ENCODE measurements at regions not wholly inside any gene's neighbourhood (a gene's known extent, or its start where the extent isn't known, plus 50 kb on each side); places are given as distances from the start of the nearest gene placed in this dataset.

- H3K27ac ChIP-seq, result no peak overlapping the region
- TF ChIP-seq, protein P1, sequence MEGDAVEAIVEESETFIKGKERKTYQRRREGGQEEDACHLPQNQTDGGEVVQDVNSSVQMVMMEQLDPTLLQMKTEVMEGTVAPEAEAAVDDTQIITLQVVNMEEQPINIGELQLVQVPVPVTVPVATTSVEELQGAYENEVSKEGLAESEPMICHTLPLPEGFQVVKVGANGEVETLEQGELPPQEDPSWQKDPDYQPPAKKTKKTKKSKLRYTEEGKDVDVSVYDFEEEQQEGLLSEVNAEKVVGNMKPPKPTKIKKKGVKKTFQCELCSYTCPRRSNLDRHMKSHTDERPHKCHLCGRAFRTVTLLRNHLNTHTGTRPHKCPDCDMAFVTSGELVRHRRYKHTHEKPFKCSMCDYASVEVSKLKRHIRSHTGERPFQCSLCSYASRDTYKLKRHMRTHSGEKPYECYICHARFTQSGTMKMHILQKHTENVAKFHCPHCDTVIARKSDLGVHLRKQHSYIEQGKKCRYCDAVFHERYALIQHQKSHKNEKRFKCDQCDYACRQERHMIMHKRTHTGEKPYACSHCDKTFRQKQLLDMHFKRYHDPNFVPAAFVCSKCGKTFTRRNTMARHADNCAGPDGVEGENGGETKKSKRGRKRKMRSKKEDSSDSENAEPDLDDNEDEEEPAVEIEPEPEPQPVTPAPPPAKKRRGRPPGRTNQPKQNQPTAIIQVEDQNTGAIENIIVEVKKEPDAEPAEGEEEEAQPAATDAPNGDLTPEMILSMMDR (IDR thresholded peaks at IDR 0.05), result no peak
- no peak for TF ChIP-seq ZFX (IDR thresholded peaks at IDR 0.05; ENCODE audit: borderline replicate concordance)
These were observed 1042.8 kb downstream of the BRD1 start for GRCh38 chr22:48784701-48785503.

DNA sequence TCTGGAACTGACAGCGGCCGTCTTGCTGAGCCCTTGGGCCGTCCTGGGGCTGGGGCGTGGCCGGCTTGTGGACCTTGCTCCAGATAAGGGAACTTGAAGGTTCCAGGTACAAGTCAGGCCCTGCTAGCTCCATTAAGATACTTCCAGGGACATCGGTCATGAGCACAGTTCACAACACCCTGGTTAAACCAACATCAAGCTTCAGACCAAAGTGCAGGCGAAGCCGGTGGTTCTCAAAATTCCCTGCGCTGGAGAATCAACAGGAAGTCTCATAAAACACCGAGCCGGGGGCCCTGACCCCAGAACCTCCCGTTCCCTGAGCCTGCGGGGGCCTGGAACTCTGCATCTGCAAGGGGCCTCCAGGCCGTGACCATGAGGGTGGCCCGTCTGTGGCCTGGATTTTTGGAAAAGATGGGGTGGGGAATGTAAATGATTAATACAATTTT lies 1043.8 kb downstream of the BRD1 start:
- no peak for TF ChIP-seq ZFX (IDR thresholded peaks at IDR 0.05; ENCODE audit: borderline replicate concordance)
- TF ChIP-seq, protein P1 (IDR thresholded peaks at IDR 0.05), result no peak

DNA sequence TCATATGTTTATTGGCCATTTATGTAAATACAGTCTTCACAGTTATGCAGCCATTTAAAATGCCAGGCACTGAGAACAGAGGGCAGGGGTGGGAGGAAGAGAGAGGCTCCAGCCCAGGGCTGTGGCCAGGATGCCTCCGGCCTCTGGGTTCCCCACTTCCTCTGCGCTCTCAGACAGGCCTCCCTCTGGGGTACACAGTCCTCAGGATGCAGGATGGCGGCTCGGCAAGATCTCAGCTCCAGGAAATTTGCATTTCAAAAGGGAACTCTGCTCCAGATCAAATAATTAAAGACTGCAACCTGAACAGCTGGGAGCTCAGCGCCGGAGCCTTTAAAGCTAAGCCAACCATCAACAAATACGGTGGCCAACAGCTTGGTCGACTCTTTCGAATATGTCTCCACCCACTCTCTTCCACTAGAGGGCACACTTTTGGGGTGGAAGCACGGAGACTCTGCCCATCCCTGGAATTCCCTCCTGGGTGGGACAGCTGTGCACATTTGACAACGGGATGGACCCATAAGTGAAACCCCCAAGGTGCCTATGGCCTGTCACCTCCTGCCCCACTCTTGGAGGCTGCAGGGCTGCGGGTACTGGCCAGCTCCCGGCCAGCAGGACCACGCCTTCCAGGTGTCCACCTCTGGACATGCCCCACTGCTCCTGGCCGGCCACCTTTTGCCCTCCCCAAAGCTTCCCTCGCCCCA lies 1044.7 kb downstream of the BRD1 start:
- no peak for TF ChIP-seq ZFX (IDR thresholded peaks at IDR 0.05; ENCODE audit: borderline replicate concordance)
- TF ChIP-seq, protein P1 (IDR thresholded peaks at IDR 0.05), result peak; percentile 59
- no peak overlapping the region for H3K27ac ChIP-seq

More for the DNA sequence above, 1043.8 kb downstream of the BRD1 start:
- no peak overlapping the region for H3K27ac ChIP-seq

- TF ChIP-seq ZFX (IDR thresholded peaks at IDR 0.05; ENCODE audit: borderline replicate concordance), result no peak
- TF ChIP-seq, protein P1 (IDR thresholded peaks at IDR 0.05), result no peak
- no peak overlapping the region for H3K27ac ChIP-seq
These were observed 1045.3 kb downstream of the BRD1 start for GRCh38 chr22:48782326-48782725.

- TF ChIP-seq ZFX (IDR thresholded peaks at IDR 0.05; ENCODE audit: borderline replicate concordance), result no peak
- TF ChIP-seq, protein P1 (IDR thresholded peaks at IDR 0.05), result no peak
- no peak overlapping the region for H3K27ac ChIP-seq
These were observed 1045.8 kb downstream of the BRD1 start for GRCh38 chr22:48781868-48782267.

- TF ChIP-seq ZFX (IDR thresholded peaks at IDR 0.05; ENCODE audit: borderline replicate concordance), result no peak
- TF ChIP-seq, protein P1 (IDR thresholded peaks at IDR 0.05), result no peak
These were observed 1046.3 kb downstream of the BRD1 start for GRCh38 chr22:48781391-48781790.

More at GRCh38 chr22:48781391-48781790, 1046.3 kb downstream of the BRD1 start:
- no peak overlapping the region for H3K27ac ChIP-seq
